Left ventricle myocardium superior (tissue), 1 donor: ENCODE measurements at regions not wholly inside any gene's neighbourhood (a gene's known extent, or its start where the extent isn't known, plus 50 kb on each side); places are given as distances from the start of the nearest gene placed in this dataset.
"Not testable (repeated sequence)": the region's sequence is repeated elsewhere in the genome, so short reads cannot be mapped to it uniquely, and the experiment has no call there.

ENCODE experiments used
- ATAC-seq: fragments of 200-7000 bp; cut with Tn5 transposase; one replicate; pipeline ENCODE4 v1.9.1; 2020; ENCODE audit warnings: mild to moderate bottlenecking, moderate library complexity
- DNase-seq: peaks from one replicate; pipeline ENCODE4 v3.0.0-alpha.2; 2020
- intact Hi-C: fragments of 100-400 bp; cut with micrococcal nuclease; formaldehyde crosslinking; loops from one replicate; pipeline ENCODE4 v1.11.0; 2022
- donor health status: DM: no; HTN: yes; CAD: no; lungs with severe emphysema.

DNA sequence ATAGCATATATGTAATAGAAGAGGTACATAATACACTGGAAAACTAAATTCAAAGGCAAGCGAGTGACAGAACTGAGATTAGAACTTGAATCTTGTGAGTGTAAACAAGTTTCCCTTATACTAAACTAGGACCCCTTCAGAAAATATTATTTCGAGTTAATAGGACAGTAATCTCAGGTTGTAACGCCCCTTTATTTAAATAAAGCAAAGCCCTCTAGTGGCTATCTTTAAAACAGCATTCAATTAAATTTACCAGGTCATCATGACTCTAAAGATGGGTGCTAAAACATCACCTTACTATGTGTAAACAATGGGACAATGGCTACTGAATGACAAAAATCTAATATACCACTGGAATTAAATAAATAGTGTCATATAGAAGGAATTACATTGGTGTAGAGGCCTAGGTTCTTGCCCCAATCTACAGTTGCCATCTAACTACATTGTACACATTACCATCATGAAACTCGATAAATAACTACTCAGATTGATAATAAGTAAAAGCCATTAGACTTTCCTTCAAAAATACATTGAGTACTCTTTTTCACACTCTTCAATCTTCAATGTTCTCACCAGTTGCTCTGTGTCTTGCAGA, 255.4 kb upstream of the IRAK1BP1 start:
- DNase-seq: no peak
- intact Hi-C loops: no loop called here
- ATAC-seq: no peak

DNA sequence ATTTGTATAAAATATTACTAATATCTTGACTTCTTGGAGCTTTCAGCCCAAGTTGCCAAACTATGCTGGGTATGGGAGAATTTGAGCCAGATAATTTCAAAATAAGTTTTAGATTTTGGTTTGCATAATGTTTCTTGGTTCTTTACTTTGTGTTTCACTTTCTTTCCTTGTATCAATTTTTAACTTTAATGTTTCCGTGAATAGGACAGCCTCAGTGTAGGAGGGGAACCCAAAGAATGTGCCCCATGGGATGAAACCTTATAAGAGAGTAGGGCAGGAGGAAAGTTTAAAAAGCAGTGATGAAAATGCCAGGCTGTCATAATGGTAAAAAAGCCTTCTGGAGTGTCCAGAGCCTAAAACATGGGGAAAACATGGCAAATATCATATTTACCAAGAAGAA, 252.4 kb upstream of the IRAK1BP1 start:
- intact Hi-C loops: no loop called here
- ATAC-seq (no peak), DNase-seq (no peak)

- no peak for ATAC-seq
- DNase-seq: no peak
- intact Hi-C loops: no loop called here
These were observed 251.9 kb upstream of the IRAK1BP1 start for GRCh38 chr6:78615430-78615904.

DNA sequence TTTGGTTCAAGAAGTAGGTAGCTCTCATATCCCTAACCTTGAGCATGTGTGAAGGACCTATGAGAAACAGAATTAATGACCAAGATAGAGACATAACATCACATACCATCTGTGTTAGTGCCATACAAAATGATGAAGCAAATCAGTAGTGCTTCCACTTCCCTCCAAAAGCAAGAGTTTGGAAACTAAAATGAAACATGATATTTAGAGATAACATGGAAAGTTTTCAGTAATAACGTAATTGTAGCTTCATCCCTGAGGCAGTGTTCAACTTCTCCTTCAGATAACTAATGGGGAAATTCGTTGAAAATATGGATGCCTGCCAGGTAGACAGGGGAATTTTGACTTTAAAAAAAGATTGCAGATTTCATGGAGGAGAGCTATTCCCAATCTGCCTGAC, 248.4 kb upstream of the IRAK1BP1 start:
- intact Hi-C loops: no loop called here
- DNase-seq (no peak), ATAC-seq (no peak)

GRCh38 chr6:78623554-78623953, 243.8 kb upstream of the IRAK1BP1 start:
- ATAC-seq: no peak
- no peak for DNase-seq
- intact Hi-C loops: no loop called here

DNA sequence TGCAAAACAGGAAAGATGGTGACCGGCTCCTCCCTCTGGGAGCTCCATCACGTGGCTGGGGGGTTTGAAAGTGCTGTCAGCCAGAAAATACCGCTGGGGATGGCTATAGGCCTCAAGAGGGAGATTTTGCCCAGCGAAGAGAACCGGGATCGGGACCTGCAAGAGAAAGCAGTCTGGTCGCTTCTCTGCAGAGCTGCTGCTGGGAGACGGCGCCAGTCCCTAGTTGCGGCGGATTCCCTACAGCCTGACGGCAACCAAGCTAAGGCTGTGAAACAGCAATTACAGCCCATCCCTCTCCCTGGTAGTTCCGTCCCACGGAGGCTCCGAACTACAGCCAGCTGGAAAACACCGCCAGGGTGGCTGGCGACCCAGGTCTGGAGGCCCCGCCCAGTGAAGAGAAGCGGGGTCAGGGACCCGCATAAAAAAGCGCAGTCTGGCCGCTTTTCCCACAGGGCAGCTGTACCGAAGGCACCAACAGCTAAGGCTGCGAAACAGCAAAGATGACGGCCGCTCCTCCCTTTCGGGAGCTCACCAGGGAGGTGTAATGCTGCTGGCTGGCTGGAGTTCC, 238.1 kb upstream of the IRAK1BP1 start:
- ATAC-seq (no peak), DNase-seq (no peak)
- intact Hi-C loops: no loop called here

DNA sequence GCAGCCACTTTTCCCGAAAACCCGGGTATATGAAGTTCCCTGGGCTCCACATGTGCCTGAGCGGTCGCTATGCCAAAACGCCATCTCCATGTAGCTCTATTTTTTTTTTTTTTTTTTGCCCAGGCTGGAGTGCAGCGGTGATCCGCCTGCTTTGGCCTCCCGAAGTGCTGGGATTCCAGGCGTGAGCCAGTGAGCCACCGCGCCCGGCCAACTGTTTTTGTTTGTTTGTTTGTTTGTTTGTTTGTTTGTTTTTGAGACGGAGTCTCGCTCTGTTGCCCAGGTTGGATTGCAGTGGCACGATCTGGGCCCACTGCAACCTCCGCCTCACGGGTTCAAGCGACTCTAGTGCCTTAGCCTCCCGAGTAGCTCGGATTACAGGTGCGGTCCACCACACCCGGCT, 237.5 kb upstream of the IRAK1BP1 start:
- no peak for ATAC-seq
- no peak for DNase-seq
- intact Hi-C loops: no loop called here

DNA sequence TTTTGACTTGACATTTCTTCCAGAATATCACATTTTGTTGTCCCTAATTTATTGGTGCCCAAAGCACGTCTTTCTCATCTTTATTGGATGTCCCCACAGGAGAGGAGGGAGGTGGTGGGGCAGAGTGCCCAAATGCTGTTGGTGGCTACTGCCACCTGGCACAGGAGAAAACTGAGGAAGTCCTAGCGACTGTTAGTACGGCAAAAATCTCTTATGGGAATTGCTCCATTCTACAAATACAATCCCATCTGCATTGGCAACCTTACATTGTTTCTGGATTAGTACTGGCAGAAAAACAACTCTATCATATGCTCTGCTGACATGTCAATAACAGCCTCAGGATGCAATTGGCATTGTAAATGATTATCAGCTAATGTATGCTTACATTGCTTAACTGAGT, 235.4 kb upstream of the IRAK1BP1 start:
- ATAC-seq: no peak
- intact Hi-C loops: no loop called here
- no peak for DNase-seq

DNA sequence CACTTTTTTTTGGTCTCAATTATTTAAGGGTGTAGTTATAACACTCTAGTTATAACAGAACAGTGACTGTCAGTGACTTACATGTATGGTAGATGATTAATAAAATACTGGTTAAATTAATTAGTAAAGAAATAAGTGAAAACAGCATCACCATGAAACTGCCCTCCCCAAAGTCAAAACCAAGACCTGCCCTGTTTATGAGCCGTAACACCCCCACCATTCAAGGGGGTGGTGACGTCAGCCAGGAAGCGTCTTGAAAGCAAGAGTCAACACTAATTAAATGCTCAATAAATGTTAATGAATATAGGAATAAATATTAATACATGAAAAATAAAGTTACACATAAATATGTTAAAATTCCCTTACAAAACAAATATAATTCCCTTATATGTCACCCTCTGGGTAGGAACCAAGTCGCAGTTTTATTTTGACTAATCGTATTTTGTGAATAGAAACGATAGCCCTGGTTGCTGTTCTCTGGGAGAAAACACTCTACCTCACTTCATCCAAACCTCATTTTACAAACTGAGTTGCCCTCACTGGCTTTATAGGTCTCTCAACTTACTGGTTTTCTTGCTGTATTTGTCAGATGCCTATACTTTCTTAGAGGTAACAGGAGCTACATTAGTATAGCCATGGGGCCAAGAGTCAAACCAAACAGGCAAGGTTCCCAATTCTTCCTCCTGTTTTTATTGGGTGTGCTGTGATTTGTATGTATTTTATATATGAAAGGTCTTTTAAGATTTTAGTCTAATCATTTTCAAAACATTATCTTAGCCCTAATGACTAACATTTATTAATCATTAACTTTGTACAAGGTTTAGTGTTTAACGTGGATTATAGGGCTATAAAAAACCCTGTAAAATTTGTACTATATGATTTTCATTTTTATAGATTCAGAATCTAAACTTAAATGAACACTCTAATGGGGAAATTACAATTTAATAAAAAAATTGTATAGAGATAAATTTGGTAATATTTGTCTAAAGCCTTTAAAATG, 227.9 kb upstream of the IRAK1BP1 start:
- intact Hi-C loops: no loop called here
- DNase-seq: no peak
- no peak for ATAC-seq

DNA sequence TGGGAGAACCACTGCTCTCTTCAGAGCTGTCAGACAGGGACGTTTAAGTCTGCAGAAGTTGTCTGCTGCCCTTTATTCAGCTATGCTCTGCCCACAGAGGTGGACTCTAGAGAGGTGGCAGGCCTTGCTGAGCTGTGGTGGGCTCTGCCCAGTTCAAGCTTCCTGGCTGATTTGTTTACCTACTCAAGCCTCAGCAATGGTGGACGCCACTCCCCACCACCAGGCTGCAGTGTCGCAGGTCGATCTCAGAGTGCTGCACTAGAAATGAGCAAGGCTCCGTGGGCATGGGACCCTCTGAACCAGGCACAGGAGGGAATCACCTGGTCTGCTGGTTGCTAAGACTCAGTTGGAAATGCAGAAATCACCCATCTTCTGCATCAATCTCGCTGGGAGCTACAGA, 223.4 kb upstream of the IRAK1BP1 start:
- ATAC-seq, intact Hi-C loops, DNase-seq: not testable (repeated sequence)

DNA sequence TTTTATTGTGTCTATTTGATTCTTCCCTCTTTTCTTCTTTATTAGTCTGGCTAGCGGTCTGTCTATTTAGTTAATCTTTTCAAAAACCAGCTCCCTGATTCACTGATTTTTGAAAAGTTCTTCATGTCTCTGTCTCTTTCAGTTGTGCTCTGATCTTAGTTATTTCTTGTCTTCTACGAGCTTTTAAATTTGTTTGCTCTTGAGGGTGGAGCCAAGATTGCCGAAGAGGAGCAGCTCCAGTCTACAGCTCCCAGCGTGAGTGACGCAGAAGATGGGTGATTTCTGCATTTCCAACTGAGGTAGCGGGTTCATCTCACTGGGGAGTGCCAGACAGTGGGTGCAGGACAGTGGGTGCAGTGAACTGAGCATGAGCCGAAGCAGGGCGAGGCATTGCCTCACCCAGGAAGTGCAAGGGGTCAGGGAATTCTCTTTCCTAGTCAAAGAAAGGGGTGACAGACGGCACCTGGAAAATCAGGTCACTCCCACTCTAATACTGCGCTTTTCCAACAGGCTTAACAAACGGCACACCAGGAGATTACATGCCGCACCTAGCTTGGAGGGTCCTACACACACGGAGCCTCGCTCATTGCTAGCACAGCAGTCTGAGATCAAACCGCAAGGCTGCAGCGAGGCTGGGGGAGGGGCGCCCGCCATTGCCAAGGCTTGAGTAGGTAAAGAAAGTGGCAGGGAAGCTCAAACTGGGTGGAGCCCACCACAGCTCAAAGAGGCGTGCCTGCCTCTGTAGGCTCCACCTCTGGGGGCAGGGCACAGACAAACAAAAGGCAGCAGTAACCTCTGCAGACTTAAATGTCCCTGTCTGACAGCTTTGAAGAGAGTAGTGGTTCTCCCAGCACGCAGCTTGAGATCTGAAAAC, 220.6 kb upstream of the IRAK1BP1 start:
- DNase-seq, ATAC-seq, intact Hi-C loops: not testable (repeated sequence)

DNA sequence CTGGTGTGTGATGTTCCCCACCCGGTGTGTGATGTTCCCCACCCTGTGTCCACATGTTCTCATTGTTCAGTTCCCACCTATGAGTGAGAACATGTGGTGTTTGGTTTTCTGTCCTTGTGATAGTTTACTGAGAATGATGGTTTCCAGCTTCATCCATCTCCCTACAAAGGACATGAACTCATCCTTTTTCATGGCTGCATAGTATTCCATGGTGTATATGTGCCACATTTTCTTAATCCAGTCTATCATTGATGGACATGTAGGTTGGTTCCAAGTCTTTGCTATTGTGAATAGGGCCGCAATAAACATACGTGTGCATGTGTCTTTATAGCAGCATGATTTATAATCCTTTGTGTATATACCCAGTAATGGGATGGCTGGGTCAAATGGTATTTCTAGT, 201.5 kb upstream of the IRAK1BP1 start:
- DNase-seq, ATAC-seq, intact Hi-C loops: not testable (repeated sequence)

DNA sequence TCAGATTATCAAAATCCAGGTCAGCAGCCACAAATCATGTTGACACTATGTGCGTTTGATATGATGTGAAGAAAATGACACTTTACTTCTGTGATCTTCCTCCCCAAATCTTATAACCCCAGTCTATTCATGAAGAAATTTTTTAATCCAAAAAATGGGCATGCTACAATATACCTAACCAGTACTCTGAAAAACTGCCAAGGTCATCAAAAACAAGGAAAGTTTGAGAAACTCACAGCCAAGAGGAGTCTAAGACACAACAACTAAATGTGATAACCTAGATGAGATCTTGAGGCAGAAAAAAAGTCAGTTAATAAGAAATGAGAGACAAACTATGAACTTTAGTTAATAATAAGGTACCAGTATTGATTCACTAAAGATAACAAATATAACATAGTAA, 200.6 kb upstream of the IRAK1BP1 start:
- DNase-seq (no peak), ATAC-seq (no peak)
- intact Hi-C loops: no loop called here

DNA sequence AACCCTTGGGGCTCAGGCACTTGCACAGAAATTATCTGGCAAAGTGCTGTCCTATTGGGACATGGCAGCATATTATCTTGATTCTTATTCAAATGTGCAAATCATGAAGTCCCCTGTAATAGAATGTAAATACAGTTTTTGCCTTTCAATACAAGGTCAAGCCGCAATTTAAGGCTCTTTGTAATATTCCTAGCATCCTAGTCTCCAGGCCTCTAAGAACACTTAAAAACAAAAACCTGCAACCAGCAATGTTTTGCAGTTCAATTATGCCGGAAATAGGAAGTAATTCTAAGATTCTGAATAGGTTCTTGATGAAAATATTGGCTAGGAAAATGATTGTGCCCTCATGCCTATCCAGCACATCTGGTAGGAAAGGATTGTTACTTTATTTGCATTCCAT, 197.2 kb upstream of the IRAK1BP1 start:
- intact Hi-C loops: no loop called here
- DNase-seq (no peak), ATAC-seq (no peak)

DNA sequence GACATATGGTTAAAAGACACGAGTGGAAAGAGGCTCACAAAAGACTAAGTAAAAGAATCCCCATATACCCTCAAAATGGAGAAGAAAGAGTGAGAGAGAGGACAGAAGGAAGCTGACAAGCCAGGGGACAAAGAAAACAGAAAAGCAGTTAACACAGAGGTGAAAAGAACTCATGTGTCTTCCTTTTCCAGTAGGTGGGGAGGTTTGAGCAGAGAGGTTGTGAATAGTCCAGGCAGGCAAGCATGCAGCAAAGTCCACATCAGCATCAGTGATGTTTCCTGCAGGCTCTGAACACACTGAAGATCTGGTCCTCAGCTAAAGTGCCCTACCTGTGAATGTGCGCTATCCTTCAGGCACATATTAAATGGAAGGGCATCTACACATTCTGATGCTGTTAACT, 196.5 kb upstream of the IRAK1BP1 start:
- ATAC-seq (no peak), DNase-seq (no peak)
- intact Hi-C loops: no loop called here

- DNase-seq: not testable (repeated sequence)
These were observed 191.0 kb upstream of the IRAK1BP1 start for GRCh38 chr6:78676069-78677007.

GRCh38 chr6:78688668-78689067, 178.7 kb upstream of the IRAK1BP1 start:
- intact Hi-C loops: no loop called here
- DNase-seq (no peak), ATAC-seq (no peak)

More at GRCh38 chr6:78676069-78677007, 191.0 kb upstream of the IRAK1BP1 start:
- ATAC-seq, intact Hi-C loops: not testable (repeated sequence)

- ATAC-seq: no peak
- intact Hi-C loops: no loop called here
These were observed 173.5 kb upstream of the IRAK1BP1 start for GRCh38 chr6:78693835-78694234.

More at GRCh38 chr6:78693835-78694234, 173.5 kb upstream of the IRAK1BP1 start:
- DNase-seq: no peak
